DLD1 (cell line): ENCODE measurements at regions not wholly inside any gene's neighbourhood (a gene's known extent, or its start where the extent isn't known, plus 50 kb on each side); places are given as distances from the start of the nearest gene placed in this dataset.

Source experiments
- in situ Hi-C: cut with HindIII; loops from 2 replicates; pipeline ENCODE4 v1.10.0; 2017; ENCODE audit warnings: low sequenced_read_pairs

- in situ Hi-C loops, result loop anchor here (10.0 kb wide), 1 partner anchor 67 kb away; no protein-coding TSS in a partner anchor
Measured at GRCh38 chr1:209421978-209422680, 161.4 kb upstream of the CAMK1G start.

GRCh38 chr1:209425959-209426358 is 157.6 kb upstream of the CAMK1G start:
- in situ Hi-C loops, result loop anchor here (10.0 to 25.0 kb wide), 2 partner anchors 71 to 189 kb away; no protein-coding TSS in a partner anchor

DNA sequence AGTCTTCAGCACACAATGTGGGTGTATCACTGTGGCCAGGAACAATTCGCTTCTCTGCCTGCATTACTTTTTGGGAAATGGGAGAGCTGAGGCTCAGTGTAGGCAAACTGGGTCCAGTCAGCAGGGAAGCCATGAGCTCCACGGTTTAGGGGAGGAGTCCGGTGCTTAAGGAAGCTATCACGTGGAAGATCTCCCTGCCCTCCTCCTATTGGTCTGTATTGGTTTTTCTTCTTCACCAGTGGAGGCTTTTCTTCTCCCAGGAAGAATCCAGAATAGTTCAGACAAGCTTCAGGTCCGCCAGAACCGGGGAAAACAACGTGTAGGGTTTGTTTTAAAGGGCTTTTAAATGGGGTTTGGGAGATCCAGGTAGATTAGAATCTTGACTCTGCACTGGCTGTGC is 156.2 kb upstream of the CAMK1G start:
- in situ Hi-C loops, result loop anchor here (10.0 to 25.0 kb wide), 2 partner anchors 72 to 190 kb away; no protein-coding TSS in a partner anchor

- in situ Hi-C loops, result loop anchor here (10.0 to 25.0 kb wide), 2 partner anchors 73 to 191 kb away; no protein-coding TSS in a partner anchor
Measured at GRCh38 chr1:209427811-209428210, 155.7 kb upstream of the CAMK1G start.

DNA sequence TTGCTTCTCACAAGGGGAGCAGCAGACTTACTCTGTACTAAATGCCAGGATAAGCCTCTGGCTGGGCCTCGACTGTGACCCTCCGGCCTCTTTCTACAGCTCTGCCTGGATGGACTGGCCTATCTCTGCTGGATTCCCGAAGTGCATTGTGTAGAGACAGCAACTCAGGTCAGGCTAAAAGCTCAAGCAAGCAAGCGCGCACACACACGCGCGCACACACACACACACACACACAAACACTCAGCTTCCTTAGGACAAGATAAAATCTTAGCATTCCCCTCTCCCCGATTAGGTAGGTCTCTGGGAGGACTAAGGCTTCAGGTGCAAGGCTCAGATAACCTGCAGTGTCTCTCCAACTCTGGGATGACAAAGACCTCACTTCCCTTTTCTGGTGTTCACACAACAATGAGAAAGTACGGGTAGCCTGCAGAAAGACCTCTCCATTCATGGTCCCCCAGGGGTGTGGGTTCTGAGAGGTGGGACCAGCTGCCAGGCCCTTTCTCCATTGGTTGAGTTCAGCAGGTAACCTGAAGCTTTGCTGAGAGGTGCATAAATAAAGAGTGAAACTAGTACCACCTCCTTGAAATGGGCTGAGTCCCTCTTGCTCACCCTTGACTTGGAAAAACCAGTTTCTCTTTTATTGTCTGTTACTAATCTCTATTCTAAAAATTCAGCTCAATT is 155.1 kb upstream of the CAMK1G start:
- in situ Hi-C loops, result loop anchor here (10.0 to 25.0 kb wide), 2 partner anchors 74 to 191 kb away; no protein-coding TSS in a partner anchor

DNA sequence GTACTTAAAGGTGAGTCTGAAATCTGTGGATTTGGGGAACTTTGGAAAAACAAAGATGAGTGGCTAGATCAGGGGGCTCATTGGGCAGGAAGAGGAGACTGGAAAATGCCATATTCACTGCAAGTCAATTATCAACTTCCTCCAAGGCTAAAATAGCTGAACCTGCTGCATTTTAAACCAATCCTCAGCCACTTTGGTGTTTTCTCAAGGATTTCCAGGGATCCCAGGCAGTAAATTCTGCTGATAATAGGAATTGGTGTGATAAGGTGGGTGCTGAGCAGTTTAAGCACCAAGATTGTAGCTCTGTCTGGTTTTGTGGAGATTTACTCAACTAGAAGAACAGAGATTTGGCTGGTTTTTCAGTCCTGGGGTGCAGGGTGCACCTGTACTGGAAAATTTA is 153.9 kb upstream of the CAMK1G start:
- in situ Hi-C loops, result loop anchor here (10.0 to 25.0 kb wide), 2 partner anchors 75 to 192 kb away; no protein-coding TSS in a partner anchor

- in situ Hi-C loops, result loop anchor here (25.0 kb wide), 1 partner anchor 193 kb away; no protein-coding TSS in a partner anchor
Measured at GRCh38 chr1:209430107-209430506, 153.4 kb upstream of the CAMK1G start.

DNA sequence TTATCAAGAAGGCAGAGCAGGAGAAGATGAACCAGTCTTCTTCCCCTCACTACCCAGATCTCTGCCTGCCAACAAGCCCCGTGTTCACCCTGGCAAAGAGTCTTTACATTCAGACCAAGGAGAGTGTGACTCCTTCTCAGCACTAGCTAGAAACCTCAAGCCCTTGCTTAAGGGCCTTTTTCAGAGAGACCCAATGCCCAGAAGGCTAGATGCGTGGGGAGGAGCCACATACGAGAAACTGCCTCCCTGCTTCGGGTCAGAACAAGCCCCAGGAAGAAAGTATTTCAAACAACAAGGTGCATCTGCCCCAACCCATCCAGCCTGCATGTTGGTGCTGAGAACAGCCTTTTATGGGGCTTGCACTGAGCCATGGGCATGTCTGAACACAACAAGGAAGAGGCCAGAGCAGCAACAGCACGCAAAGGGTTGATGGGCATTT is 152.7 kb upstream of the CAMK1G start:
- in situ Hi-C loops, result loop anchor here (25.0 kb wide), 1 partner anchor 194 kb away; no protein-coding TSS in a partner anchor

GRCh38 chr1:209431402-209431801 is 152.1 kb upstream of the CAMK1G start:
- in situ Hi-C loops, result loop anchor here (25.0 kb wide), 1 partner anchor 194 kb away; no protein-coding TSS in a partner anchor

DNA sequence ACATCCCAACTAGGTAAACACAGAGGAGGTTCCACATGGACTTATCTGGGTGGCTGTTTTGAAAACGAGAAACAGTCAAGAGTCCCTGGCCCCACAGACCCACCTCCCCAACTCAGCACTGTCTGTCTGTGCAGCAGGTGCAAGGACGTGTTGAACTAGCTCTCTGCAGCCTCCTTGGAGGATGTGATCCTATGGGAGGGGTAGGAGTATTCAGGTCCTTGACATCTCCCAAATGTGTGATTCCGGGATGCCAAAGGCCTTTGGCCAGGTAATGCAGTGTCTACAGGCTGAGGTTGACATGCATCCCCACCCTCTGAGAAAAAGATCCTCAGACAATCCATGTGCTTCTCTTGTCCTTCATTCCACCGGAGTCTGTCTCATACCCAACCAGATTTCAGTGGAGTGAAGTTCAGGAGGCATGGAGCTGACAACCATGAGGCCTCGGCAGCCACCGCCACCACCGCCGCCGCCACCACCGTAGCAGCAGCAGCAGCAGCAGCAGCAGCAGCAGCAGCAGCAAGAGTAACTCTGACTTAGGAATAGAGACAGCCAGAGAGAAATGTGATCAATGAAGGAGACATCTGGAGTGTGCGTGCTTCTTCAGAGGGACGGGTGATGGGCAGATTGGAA is 151.6 kb upstream of the CAMK1G start:
- in situ Hi-C loops, result loop anchor here (25.0 kb wide), 1 partner anchor 195 kb away; no protein-coding TSS in a partner anchor

- in situ Hi-C loops, result loop anchor here (25.0 kb wide), 1 partner anchor 195 kb away; no protein-coding TSS in a partner anchor
Measured at GRCh38 chr1:209432443-209432825, 151.1 kb upstream of the CAMK1G start.

- in situ Hi-C loops, result loop anchor here (25.0 kb wide), 1 partner anchor 196 kb away; no protein-coding TSS in a partner anchor
Measured at GRCh38 chr1:209433649-209434031, 149.9 kb upstream of the CAMK1G start.

GRCh38 chr1:209434066-209434465 is 149.4 kb upstream of the CAMK1G start:
- in situ Hi-C loops, result loop anchor here (25.0 kb wide), 1 partner anchor 197 kb away; no protein-coding TSS in a partner anchor

DNA sequence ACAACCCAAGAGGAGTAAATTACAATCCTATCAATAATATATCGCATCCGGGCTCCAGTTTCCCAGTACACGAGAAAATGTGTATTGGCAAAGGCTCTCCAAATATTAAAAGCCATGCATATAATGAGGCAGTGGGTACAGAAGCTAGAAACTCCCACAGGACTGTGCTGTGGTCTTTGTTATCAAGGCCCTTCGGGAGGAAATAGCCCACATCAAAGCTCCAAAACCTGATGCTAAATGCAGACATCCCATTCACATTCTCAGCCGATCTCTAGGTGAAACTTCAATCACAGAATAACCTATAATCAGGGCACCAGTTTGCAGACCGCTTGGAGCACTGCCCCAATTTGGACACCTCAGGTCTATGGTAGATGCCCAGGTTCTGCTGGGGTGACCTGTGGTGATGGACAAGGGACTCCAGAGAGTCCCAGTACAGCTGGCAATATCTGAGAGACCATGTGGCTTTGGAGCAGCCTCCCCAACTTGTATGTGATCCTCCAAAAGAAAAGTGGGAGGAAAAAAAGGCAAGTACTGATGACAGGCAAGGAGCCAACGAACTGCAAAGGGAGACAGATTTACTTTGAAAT is 148.8 kb upstream of the CAMK1G start:
- in situ Hi-C loops, result loop anchor here (25.0 kb wide), 1 partner anchor 197 kb away; no protein-coding TSS in a partner anchor

DNA sequence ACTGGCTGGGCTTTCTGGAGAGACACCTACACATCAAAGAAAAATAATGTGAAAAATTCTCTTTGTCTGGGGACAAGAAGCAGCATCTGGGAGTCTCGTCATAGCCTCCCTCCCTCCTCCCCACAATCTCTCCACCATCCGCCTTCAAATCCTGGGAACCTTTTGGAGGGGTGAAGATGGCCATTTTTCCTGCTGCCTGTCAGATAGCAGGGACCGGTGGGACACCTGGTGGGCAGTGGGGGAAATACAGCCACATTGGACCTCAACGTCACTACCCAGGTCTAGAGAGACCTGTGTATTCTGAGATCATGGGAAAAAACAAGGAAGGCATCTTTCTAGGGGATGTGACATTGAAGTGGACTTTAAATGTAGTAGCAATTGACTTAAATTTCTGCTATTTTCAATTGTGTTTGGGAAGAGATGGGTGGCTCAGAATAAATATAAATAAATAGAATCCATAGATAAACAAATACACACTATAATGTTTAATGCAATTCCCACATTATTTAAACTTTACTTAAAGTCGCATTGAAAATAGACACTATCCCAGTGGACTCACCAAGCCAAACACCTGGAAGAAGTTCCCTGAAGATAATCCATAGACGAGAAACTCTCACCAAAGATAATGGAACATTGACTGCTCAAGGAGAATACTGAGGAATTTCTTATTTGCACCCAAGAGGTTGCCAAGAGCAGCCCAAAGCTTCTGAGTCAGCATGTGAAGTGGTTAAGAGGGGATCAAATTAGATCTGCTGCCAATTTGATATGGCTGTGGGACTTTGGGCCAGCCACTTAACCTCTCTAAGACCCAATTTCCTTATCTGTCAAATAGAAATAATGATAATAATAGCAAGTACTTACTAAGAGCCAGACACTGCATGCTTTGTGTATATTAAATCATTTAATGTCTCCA is 147.6 kb upstream of the CAMK1G start:
- in situ Hi-C loops, result loop anchor here (25.0 kb wide), 1 partner anchor 199 kb away; no protein-coding TSS in a partner anchor

DNA sequence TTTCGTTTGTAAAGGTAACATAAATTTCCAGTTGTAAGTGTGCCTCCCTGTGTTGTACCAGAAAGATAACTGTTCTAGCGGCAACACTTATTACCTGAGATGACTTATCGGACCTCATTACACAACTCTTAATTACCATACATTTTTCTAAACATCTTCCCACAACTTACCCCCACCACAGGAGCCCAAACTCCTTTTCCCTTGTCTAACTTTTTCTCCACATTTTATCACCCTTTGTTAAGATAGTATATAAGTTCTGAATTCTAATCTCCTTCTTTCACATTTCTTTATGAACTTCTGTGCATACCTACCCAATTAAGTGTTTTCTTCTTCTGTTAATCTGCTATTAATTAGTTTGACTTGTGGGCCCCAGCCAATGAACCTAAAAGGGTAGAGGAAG is 143.7 kb upstream of the CAMK1G start:
- in situ Hi-C loops, result loop anchor here (25.0 kb wide), 1 partner anchor 203 kb away; no protein-coding TSS in a partner anchor

DNA sequence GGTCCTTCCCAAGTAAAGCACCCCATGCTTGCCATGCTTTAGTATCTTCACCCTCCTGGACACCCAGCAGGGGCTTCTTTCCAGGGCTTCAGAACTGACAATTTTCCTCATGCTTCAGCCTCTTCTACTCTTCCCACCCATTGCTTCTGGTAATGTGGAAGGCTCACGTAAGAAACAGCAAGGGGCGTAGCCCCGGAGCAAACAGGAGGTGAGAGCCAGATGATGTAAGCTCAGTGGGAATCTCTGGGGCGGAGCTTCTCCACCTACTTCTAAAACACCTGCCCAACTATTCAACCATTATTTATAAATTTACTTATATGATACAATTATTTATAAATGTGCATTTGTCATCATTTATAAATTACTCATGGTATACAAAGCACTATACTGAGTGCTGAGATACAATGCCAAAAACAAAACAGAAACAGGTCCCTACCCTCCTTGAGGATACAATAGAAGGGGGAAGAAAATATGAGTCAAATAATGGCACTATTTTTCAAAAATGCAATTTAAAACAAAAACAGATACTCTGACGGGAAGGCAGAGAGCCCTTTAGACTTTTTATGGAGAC is 140.1 kb upstream of the CAMK1G start:
- in situ Hi-C loops, result loop anchor here (25.0 kb wide), 1 partner anchor 206 kb away; no protein-coding TSS in a partner anchor

- in situ Hi-C loops, result loop anchor here (25.0 kb wide), 1 partner anchor 207 kb away; no protein-coding TSS in a partner anchor
Measured at GRCh38 chr1:209443975-209444651, 139.4 kb upstream of the CAMK1G start.
